Caco-2 (cell line): ENCODE measurements at regions not wholly inside any gene's neighbourhood (a gene's known extent, or its start where the extent isn't known, plus 50 kb on each side); places are given as distances from the start of the nearest gene placed in this dataset.

Source experiments
- BruUV-seq: library from RNA; stranded (reverse); fragments of 400-500 nt; replicated peaks from 2 replicates; lab custom pipeline; 2021; lab: Mats Ljungman, UMichigan
- CTCF ChIA-PET: fragments of 300-600 bp; sonication (Branson Sonifier 250); formaldehyde crosslinking; loops from one replicate; lab custom pipeline; 2022; ENCODE audit warnings: antibody characterized with exemption; lab: Charles Lee
- POLR2A ChIA-PET: fragments of 300-600 bp; sonication (Branson Sonifier 250); formaldehyde crosslinking; loops from one replicate; lab custom pipeline; 2022; ENCODE audit warnings: antibody characterized with exemption; lab: Charles Lee
- DNase-seq, 2 experiments: peaks; one replicate each; pipeline versions ENCODE4 v3.0.0 to v3.0.0-alpha.2; 2020 to 2022
- H3K27me3 ChIP-seq: replicated peaks from 2 replicates; pipeline ENCODE4 v1.6.0; 2011; ENCODE audit warnings: low read length; ENCODE audit not compliant: control insufficient read depth, insufficient read depth
- H3K36me3 ChIP-seq: 2 replicates; pipeline ENCODE4 v1.5.1; 2011; ENCODE audit warnings: low read length; ENCODE audit not compliant: control insufficient read depth, insufficient read depth
- H3K4me1 ChIP-seq: fragments of 250-450 bp; sonication (Bioruptor Pico); 2 replicates; pipeline ENCODE4 v1.5.1; 2020; ENCODE audit warnings: mild to moderate bottlenecking
- H3K4me3 ChIP-seq: 2 replicates; pipeline ENCODE4 v1.5.1; 2011; ENCODE audit warnings: low read depth, mild to moderate bottlenecking, control low read depth, low read length
- H3K9me3 ChIP-seq: fragments of 250-450 bp; sonication (Bioruptor Pico); 2 replicates; pipeline ENCODE4 v1.5.1; 2020; ENCODE audit warnings: mild to moderate bottlenecking, moderate library complexity
- H3K27ac Mint-ChIP-seq: one replicate; pipeline ENCODE4 v1.8.0; 2022; ENCODE audit warnings: mixed read lengths; ENCODE audit not compliant: unreplicated experiment
- H3K27me3 Mint-ChIP-seq: one replicate; pipeline ENCODE4 v1.8.0; 2022; ENCODE audit warnings: mixed read lengths; ENCODE audit not compliant: insufficient read depth, unreplicated experiment
- H3K36me3 Mint-ChIP-seq: one replicate; pipeline ENCODE4 v1.8.0; 2022; ENCODE audit warnings: mild to moderate bottlenecking, mixed read lengths; ENCODE audit not compliant: insufficient read depth, unreplicated experiment
- H3K4me1 Mint-ChIP-seq: one replicate; pipeline ENCODE4 v1.8.0; 2022; ENCODE audit warnings: low read depth, mixed read lengths; ENCODE audit not compliant: unreplicated experiment
- H3K4me3 Mint-ChIP-seq: one replicate; pipeline ENCODE4 v1.8.0; 2022; ENCODE audit warnings: mild to moderate bottlenecking, moderate library complexity, mixed read lengths; ENCODE audit not compliant: unreplicated experiment
- H3K9me3 Mint-ChIP-seq: one replicate; pipeline ENCODE4 v1.8.0; 2022; ENCODE audit warnings: mixed read lengths; ENCODE audit not compliant: unreplicated experiment
- intact Hi-C: fragments of 100-400 bp; cut with micrococcal nuclease; formaldehyde crosslinking; loops from one replicate; pipeline ENCODE4 v1.10.0; 2022; ENCODE audit not compliant: unreplicated experiment
- TF ChIP-seq, protein P1 (sequence below), 2 experiments: fragments of 200-600 bp in 1 of 2; IDR thresholded peaks; 1 replicate in 1 of 2; 2 replicates in 1 of 2; pipeline versions ENCODE4 v1.5.1 to v1.8.0; 2011 to 2022; ENCODE audit warnings: antibody characterized with exemption in 1 of 2, control low read depth in 1 of 2, inconsistent platforms in 1 of 2, low read depth in 1 of 2, low read length in 1 of 2, mild to moderate bottlenecking in 1 of 2, moderate library complexity in 1 of 2; ENCODE audit not compliant: insufficient read depth in 1 of 2, severe bottlenecking in 1 of 2, unreplicated experiment in 1 of 2

DNA sequence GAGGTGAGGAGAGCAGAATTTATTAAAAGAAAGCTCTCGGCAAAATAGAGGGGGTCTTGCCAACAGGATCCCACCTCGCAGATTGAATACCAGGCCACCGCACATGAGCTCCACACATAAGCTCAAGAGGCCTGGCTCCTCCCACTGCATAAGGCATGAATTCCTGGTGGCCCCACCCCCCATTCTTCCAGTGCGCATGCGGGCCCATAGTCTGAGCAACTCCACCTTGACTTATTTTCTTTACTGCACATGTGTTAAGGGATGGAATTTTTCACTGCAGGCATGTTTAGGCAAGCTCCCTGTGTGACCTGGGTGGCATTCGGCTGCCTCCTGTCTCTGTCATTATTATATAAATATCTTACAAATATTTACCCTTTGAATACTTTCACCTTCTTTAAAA, 412.5 kb downstream of the RMST start:
- Histone ChIP-seq H3K4me1 (no peaks in the 10 kb centered on the region), H3K4me3 (no peak overlapping the region), H3K36me3 (no peaks in the 10 kb centered on the region), H3K27me3 (no peaks in the 10 kb centered on the region), H3K9me3 (no peaks in the 10 kb centered on the region)
- Mint-ChIP-seq H3K27ac (no peak overlapping the region), H3K4me1 (no peaks in the 10 kb centered on the region), H3K9me3 (no peaks in the 10 kb centered on the region), H3K27me3 (no peaks in the 10 kb centered on the region), H3K36me3 (no peaks in the 10 kb centered on the region), H3K4me3 (no peak overlapping the region)
- DNase-seq = peak in 1 of 2 experiments; percentile 29
- TF ChIP-seq, protein P1, sequence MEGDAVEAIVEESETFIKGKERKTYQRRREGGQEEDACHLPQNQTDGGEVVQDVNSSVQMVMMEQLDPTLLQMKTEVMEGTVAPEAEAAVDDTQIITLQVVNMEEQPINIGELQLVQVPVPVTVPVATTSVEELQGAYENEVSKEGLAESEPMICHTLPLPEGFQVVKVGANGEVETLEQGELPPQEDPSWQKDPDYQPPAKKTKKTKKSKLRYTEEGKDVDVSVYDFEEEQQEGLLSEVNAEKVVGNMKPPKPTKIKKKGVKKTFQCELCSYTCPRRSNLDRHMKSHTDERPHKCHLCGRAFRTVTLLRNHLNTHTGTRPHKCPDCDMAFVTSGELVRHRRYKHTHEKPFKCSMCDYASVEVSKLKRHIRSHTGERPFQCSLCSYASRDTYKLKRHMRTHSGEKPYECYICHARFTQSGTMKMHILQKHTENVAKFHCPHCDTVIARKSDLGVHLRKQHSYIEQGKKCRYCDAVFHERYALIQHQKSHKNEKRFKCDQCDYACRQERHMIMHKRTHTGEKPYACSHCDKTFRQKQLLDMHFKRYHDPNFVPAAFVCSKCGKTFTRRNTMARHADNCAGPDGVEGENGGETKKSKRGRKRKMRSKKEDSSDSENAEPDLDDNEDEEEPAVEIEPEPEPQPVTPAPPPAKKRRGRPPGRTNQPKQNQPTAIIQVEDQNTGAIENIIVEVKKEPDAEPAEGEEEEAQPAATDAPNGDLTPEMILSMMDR (IDR thresholded peaks at IDR 0.05; ENCODE audit: insufficient read depth in 1 of 2, low read depth in 1 of 2, low read length in 1 of 2, severe bottlenecking in 1 of 2, unreplicated experiment in 1 of 2) = no peak
- intact Hi-C loops = no loop called here
- CTCF ChIA-PET = no interaction called here
- no TSS peak for BruUV-seq
- POLR2A ChIA-PET = no interaction called here

DNA sequence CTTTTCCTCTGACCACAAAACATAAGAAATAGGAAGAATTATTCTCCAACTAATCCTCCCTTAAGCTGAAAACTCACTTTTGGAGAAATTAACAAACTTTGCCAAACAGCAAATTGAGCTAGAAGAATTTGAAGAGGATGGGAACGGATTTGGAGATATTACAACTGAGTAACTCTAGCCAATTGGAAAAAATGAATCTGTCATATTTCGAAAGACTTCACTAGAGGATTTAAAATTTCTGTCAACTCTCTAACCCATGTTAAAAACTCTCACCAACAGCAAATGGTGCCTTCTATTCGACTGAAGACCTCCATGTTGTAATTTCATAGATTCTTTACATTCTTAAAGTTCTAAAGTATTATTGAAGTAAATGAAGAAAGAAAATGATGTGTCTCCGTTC, 414.2 kb downstream of the RMST start:
- H3K4me3 Mint-ChIP-seq = no peak overlapping the region
- DNase-seq = no peak
- no peaks in the 10 kb centered on the region for H3K9me3 ChIP-seq
- no peaks in the 10 kb centered on the region for H3K27me3 ChIP-seq
- H3K4me1 ChIP-seq = no peaks in the 10 kb centered on the region
- no peaks in the 10 kb centered on the region for H3K4me1 Mint-ChIP-seq
- CTCF ChIA-PET = no interaction called here
- BruUV-seq = no TSS peak
- H3K27me3 Mint-ChIP-seq = no peaks in the 10 kb centered on the region
- no peak overlapping the region for H3K27ac Mint-ChIP-seq
- intact Hi-C loops = no loop called here
- TF ChIP-seq, protein P1 (IDR thresholded peaks at IDR 0.05; ENCODE audit: insufficient read depth in 1 of 2, low read depth in 1 of 2, low read length in 1 of 2, severe bottlenecking in 1 of 2, unreplicated experiment in 1 of 2) = no peak
- no peaks in the 10 kb centered on the region for H3K36me3 Mint-ChIP-seq
- no peaks in the 10 kb centered on the region for H3K9me3 Mint-ChIP-seq
- POLR2A ChIA-PET = no interaction called here
- no peaks in the 10 kb centered on the region for H3K36me3 ChIP-seq
- no peak overlapping the region for H3K4me3 ChIP-seq

DNA sequence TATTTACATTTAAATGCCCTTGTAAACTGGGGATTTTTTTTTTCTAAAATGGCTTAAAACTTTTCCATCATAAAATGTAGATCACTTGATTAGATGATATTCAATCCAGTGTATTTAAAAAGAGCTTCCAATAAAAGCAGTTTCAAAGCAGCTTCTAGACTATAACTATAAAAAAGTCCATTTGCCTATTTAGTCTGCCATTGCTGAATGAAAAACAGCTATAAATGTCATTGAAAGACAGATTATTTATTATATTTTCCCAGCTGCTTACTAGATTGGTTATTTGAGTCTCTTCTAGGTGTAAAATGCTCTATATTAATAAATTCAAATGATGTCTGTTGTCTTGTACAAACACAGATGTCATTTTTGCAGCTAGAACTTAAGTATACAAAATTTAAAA, 414.8 kb downstream of the RMST start:
- Mint-ChIP-seq H3K4me3 (no peak overlapping the region), H3K9me3 (no peaks in the 10 kb centered on the region), H3K4me1 (no peaks in the 10 kb centered on the region), H3K27ac (no peak overlapping the region), H3K27me3 (no peaks in the 10 kb centered on the region), H3K36me3 (no peaks in the 10 kb centered on the region)
- no TSS peak for BruUV-seq
- Histone ChIP-seq H3K4me3 (no peak overlapping the region), H3K27me3 (no peaks in the 10 kb centered on the region), H3K9me3 (no peaks in the 10 kb centered on the region), H3K36me3 (no peaks in the 10 kb centered on the region), H3K4me1 (no peaks in the 10 kb centered on the region)
- TF ChIP-seq, protein P1 (IDR thresholded peaks at IDR 0.05; ENCODE audit: insufficient read depth in 1 of 2, low read depth in 1 of 2, low read length in 1 of 2, severe bottlenecking in 1 of 2, unreplicated experiment in 1 of 2) = no peak
- CTCF ChIA-PET = no interaction called here
- no peak for DNase-seq
- intact Hi-C loops = no loop called here
- POLR2A ChIA-PET = no interaction called here
